GM23248 (cell line): ENCODE measurements at regions not wholly inside any gene's neighbourhood (a gene's known extent, or its start where the extent isn't known, plus 50 kb on each side); places are given as distances from the start of the nearest gene placed in this dataset.

Experiments used
- EZH2 ChIP-seq: fragments of 200-600 bp; sonication (generic); IDR thresholded peaks from 2 replicates; pipeline ENCODE4 v1.6.1; 2018; ENCODE audit warnings: antibody characterized with exemption, mild to moderate bottlenecking; ENCODE audit not compliant: insufficient read depth, poor library complexity, severe bottlenecking
- EZH2phosphoT487 ChIP-seq: fragments of 200-600 bp; sonication (generic); IDR thresholded peaks from 2 replicates; pipeline ENCODE4 v1.6.1; 2018; ENCODE audit warnings: antibody characterized with exemption, moderate library complexity, mild to moderate bottlenecking, low read depth; ENCODE audit not compliant: insufficient read depth

DNA sequence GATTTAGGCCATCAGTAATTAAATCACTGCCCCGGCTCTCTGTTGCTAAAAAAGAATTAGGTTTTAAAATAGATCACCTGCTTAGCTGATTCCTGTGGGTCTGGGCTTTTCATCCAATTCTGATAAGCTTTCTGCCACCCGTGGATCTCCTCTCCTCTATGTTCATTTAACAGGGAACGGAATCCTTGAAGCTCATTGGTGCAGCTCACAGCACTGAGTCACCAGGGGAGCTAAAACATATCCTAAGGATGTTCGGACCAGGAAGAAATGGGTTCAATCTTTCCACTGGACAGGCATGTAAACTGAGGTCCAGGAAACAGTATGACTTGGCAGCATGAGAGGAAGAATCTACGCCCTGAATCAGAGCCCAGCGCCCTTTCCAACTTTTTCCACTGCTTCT is 267.1 kb upstream of the GRIA1 start:
- TF ChIP-seq EZH2 (no peak), EZH2phosphoT487 (no peak)
